HCT116 (cell line): ENCODE measurements at regions not wholly inside any gene's neighbourhood (a gene's known extent, or its start where the extent isn't known, plus 50 kb on each side); places are given as distances from the start of the nearest gene placed in this dataset.

ENCODE experiments used
- ATAC-seq: fragments of 200-7000 bp; cut with Tn5 transposase; 2 replicates; pipeline ENCODE4 v1.9.1; 2020; ENCODE audit warnings: mild to moderate bottlenecking, moderate library complexity
- BruUV-seq: library from RNA; stranded (reverse); fragments of 400-500 nt; replicated peaks from 2 replicates; lab custom pipeline; 2021; lab: Mats Ljungman, UMichigan
- CTCF ChIA-PET: fragments of 300-600 bp; sonication (Branson Sonifier 250); formaldehyde crosslinking; loops from one replicate; lab custom pipeline; 2021; ENCODE audit warnings: antibody characterized with exemption; lab: Charles Lee
- POLR2A ChIA-PET: fragments of 300-600, 350-600 bp; sonication (Branson Sonifier 250); formaldehyde crosslinking; loops from one replicate; lab custom pipeline; 2021; ENCODE audit warnings: antibody characterized with exemption; lab: Charles Lee
- RAD21 ChIA-PET, 2 experiments: fragments of 300-600 bp; sonication (Branson Sonifier 250); formaldehyde crosslinking; loops; one replicate each; lab custom pipeline; 2023; ENCODE audit warnings: low total read pairs in 2 of 2; ENCODE audit not compliant: uncharacterized antibody in 2 of 2, unreplicated experiment in 2 of 2, low non-redundant PET in 1 of 2; lab: Charles Lee
- DNase-seq: peaks from one replicate; pipeline ENCODE4 v3.0.0-alpha.2; 2010; ENCODE audit warnings: low read depth, low spot score
- H2AFZ ChIP-seq: fragments of 200-600 bp; shearing (Covaris generic), sonication (generic); 2 replicates; pipeline ENCODE4 v1.6.1; 2017; ENCODE audit warnings: low read depth, mixed run types, mixed read lengths, antibody characterized with exemption, low read length; ENCODE audit not compliant: poor library complexity, severe bottlenecking
- H3K27ac ChIP-seq: 2 replicates; pipeline ENCODE4 v1.5.1; 2012; ENCODE audit warnings: low read depth, low read length
- H3K27me3 ChIP-seq: fragments of 200-600 bp; sonication (generic); 2 replicates; pipeline ENCODE4 v1.6.1; 2016; ENCODE audit warnings: mixed run types, low read length, mixed read lengths; ENCODE audit not compliant: insufficient read depth
- H3K36me3 ChIP-seq, 2 experiments: fragments of 200-500 bp in 1 of 2; fragments of 200-600 bp in 1 of 2; sonication (Bioruptor generic) in 1 of 2; sonication (generic) in 1 of 2; 2 replicates each; pipeline versions ENCODE4 v1.5.1 to v1.6.1; 2014 to 2016; ENCODE audit warnings: low read length in 2 of 2, inconsistent platforms in 1 of 2, mixed read lengths in 1 of 2, mixed run types in 1 of 2; ENCODE audit not compliant: insufficient read depth in 2 of 2, control insufficient read depth in 1 of 2
- H3K4me1 ChIP-seq, 2 experiments: fragments of 200-600 bp in 1 of 2; sonication (generic) in 1 of 2; 2 replicates each; pipeline versions ENCODE4 v1.5.1 to v1.6.1; 2012 to 2017; ENCODE audit warnings: low read length in 2 of 2, inconsistent platforms in 1 of 2, mild to moderate bottlenecking in 1 of 2, mixed read lengths in 1 of 2, mixed run types in 1 of 2, moderate library complexity in 1 of 2; ENCODE audit not compliant: insufficient read depth in 2 of 2, control insufficient read depth in 1 of 2
- H3K4me2 ChIP-seq: fragments of 200-600 bp; sonication (generic); 2 replicates; pipeline ENCODE4 v1.6.1; 2017; ENCODE audit warnings: mixed run types, low read length, mixed read lengths
- H3K4me3 ChIP-seq, 2 experiments: fragments of 200-600 bp in 1 of 2; sonication (generic) in 1 of 2; replicated peaks in 1 of 2; 2 replicates each; pipeline ENCODE4 v1.5.1; 2011 to 2016; ENCODE audit warnings: low read length in 2 of 2, control low read depth in 1 of 2, low read depth in 1 of 2, mild to moderate bottlenecking in 1 of 2, mixed read lengths in 1 of 2, mixed run types in 1 of 2
- H3K79me2 ChIP-seq: fragments of 200-600 bp; sonication (generic); 2 replicates; pipeline ENCODE4 v1.6.1; 2017; ENCODE audit warnings: mild to moderate bottlenecking, mixed run types, low read length, moderate library complexity, mixed read lengths; ENCODE audit not compliant: insufficient read depth
- H3K9ac ChIP-seq: fragments of 200-600 bp; sonication (generic); 2 replicates; pipeline ENCODE4 v1.6.1; 2016; ENCODE audit warnings: low read length, mixed read lengths
- H3K9me2 ChIP-seq: fragments of 200-600 bp; sonication (generic), shearing (Covaris generic); 2 replicates; pipeline ENCODE4 v1.6.1; 2017; ENCODE audit warnings: mixed run types, mild to moderate bottlenecking, moderate library complexity; ENCODE audit not compliant: insufficient read depth
- H3K9me3 ChIP-seq, 2 experiments: fragments of 200-500 bp in 1 of 2; fragments of 200-600 bp in 1 of 2; sonication (Bioruptor generic) in 1 of 2; sonication (generic) in 1 of 2; 2 replicates each; pipeline ENCODE4 v1.6.1; 2014 to 2017; ENCODE audit warnings: low read length in 2 of 2, mixed read lengths in 2 of 2, inconsistent platforms in 1 of 2, low read depth in 1 of 2, mild to moderate bottlenecking in 1 of 2, mixed run types in 1 of 2, moderate library complexity in 1 of 2; ENCODE audit not compliant: control insufficient read depth in 1 of 2, insufficient read depth in 1 of 2
- H4K20me1 ChIP-seq: fragments of 200-600 bp; sonication (generic), shearing (Covaris generic); 2 replicates; pipeline ENCODE4 v1.6.1; 2017; ENCODE audit warnings: mixed run types, mild to moderate bottlenecking, moderate library complexity; ENCODE audit not compliant: insufficient read depth
- CBX3 ChIP-seq: IDR thresholded peaks from 2 replicates; pipeline ENCODE4 v1.6.1; 2012; ENCODE audit warnings: low read depth
- CEBPB ChIP-seq: IDR thresholded peaks from 2 replicates; pipeline ENCODE4 v1.6.1; 2012; ENCODE audit warnings: low read depth
- CTCF ChIP-seq, 3 experiments: fragments of 200-600 bp in 1 of 3; sonication (generic) in 1 of 3; IDR thresholded peaks in 2 of 3; conservative IDR thresholded peaks in 1 of 3; 2 replicates each; pipeline ENCODE4 v1.5.1; 2012 to 2017; ENCODE audit warnings: low read depth in 2 of 3, low read length in 2 of 3, antibody characterized with exemption in 1 of 3, borderline replicate concordance in 1 of 3, control low read depth in 1 of 3, mild to moderate bottlenecking in 1 of 3, mixed read lengths in 1 of 3, mixed run types in 1 of 3, moderate library complexity in 1 of 3; ENCODE audit not compliant: insufficient read depth in 1 of 3
- EGR1 ChIP-seq: IDR thresholded peaks from 2 replicates; pipeline ENCODE4 v1.6.1; 2012; ENCODE audit warnings: low read depth
- ELF1 ChIP-seq: IDR thresholded peaks from 2 replicates; pipeline ENCODE4 v1.6.1; 2012; ENCODE audit warnings: low read depth, borderline replicate concordance
- EZH2 ChIP-seq: fragments of 200-600 bp; sonication (generic); IDR thresholded peaks from 2 replicates; pipeline ENCODE4 v1.6.1; 2017; ENCODE audit warnings: antibody characterized with exemption, mixed run types
- FOSL1 ChIP-seq: IDR thresholded peaks from 2 replicates; pipeline ENCODE4 v1.6.1; 2012; ENCODE audit warnings: low read depth
- JUND ChIP-seq: IDR thresholded peaks from 2 replicates; pipeline ENCODE4 v1.6.1; 2012
- MAX ChIP-seq: IDR thresholded peaks from 2 replicates; pipeline ENCODE4 v1.6.1; 2012
- POLR2AphosphoS5 ChIP-seq: IDR thresholded peaks from 2 replicates; pipeline ENCODE4 v1.6.1; 2011; ENCODE audit warnings: mild to moderate bottlenecking, low read depth, low read length, moderate library complexity
- RAD21 ChIP-seq: IDR thresholded peaks from 2 replicates; pipeline ENCODE4 v1.6.1; 2012; ENCODE audit warnings: low read depth, mild to moderate bottlenecking
- SIN3A ChIP-seq: IDR thresholded peaks from 2 replicates; pipeline ENCODE4 v1.6.1; 2012; ENCODE audit warnings: low read depth
- SP1 ChIP-seq: IDR thresholded peaks from 2 replicates; pipeline ENCODE4 v1.6.1; 2012; ENCODE audit warnings: low read depth
- SRF ChIP-seq: IDR thresholded peaks from 2 replicates; pipeline ENCODE4 v1.6.1; 2012; ENCODE audit warnings: low read depth
- TCF7L2 ChIP-seq: IDR thresholded peaks from 2 replicates; pipeline ENCODE4 v1.7.0; 2011; ENCODE audit warnings: borderline replicate concordance, inconsistent platforms; ENCODE audit not compliant: insufficient read depth, insufficient read length; ENCODE audit errors: extremely low read depth
- YY1 ChIP-seq: IDR thresholded peaks from 2 replicates; pipeline ENCODE4 v1.6.1; 2011; ENCODE audit warnings: low read length, low read depth, moderate library complexity, mild to moderate bottlenecking; ENCODE audit not compliant: insufficient replicate concordance; ENCODE audit errors: extremely low read depth
- ZFX ChIP-seq: fragments of 450-650 bp; IDR thresholded peaks from 2 replicates; pipeline ENCODE4 v1.6.1; 2017
- ZNF274 ChIP-seq: fragments of 200-500 bp; sonication (Bioruptor generic); IDR thresholded peaks from 2 replicates; pipeline ENCODE4 v1.6.1; 2014; ENCODE audit warnings: mild to moderate bottlenecking, low read depth, low read length, inconsistent platforms
- intact Hi-C: fragments of 100-400 bp; cut with micrococcal nuclease; formaldehyde crosslinking; loops from 2 replicates; pipeline ENCODE4 v1.10.0; 2022
- TF ChIP-seq, protein P1 (sequence below): IDR thresholded peaks from 2 replicates; pipeline ENCODE4 v1.6.1; 2011; ENCODE audit warnings: mild to moderate bottlenecking, low read length, moderate library complexity; ENCODE audit not compliant: insufficient replicate concordance; ENCODE audit errors: extremely low read depth
- TF ChIP-seq, protein P2 (sequence below): IDR thresholded peaks from 2 replicates; pipeline ENCODE4 v1.6.1; 2012

DNA sequence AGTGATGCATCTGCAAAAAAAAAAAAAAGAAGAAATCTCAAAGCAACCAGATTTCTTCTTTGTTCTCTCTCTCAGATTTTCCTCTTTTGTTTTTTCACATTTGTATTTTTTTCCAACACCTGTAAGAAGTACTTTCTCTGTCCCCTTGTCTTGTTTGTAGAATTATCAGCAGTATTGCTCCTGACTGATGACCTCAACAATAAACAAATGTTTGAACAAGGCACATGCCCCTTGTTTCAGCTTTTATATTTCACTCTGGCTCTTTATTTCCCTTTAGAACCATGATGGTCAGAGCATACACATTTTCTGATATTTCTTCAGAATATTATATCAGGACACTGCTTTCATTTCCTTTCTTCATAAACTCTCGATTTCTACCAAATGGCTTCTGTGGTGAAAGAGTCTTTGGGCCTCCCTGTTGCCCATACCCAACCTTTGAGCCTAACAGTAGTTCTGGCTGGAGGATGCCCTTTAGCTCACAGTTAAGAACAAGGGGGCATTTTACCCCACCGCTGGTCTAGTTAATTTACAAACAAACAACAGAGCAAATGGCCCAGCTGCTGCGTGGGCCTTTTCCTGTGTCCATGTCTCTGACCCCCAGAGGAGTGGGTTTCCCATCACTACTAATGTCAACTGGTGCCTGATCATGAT is 142.5 kb upstream of the SMAD1 start (continued):
- TF ChIP-seq TCF7L2 = no peak
- no peak for TF ChIP-seq CTCF (IDR thresholded peaks at IDR 0.05 in 2 of 3, conservative IDR thresholded peaks at IDR 0.05 in 1 of 3; ENCODE audit: borderline replicate concordance in 1 of 3, insufficient read depth in 1 of 3, low read depth in 2 of 3, low read length in 2 of 3)
- no peak for TF ChIP-seq CBX3
- no peak for TF ChIP-seq CEBPB

DNA sequence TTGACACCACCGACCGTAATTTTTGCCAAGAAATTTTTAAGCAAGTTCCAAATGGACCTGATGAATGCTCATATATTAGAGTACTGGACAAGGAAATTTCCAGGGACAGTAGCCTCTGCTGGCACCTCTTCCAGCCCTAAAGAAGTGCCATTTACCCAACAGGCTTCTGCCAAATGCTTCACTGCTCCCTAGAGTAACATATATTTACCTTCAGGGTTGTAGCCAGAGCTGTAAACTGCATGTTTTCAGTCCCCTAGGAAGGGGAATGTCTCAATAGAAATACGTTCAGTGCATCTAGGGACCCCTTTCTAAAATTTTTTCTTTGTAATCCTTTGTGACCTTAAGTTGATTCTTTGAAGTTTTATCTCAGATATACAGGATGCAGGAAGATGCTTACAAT is 143.1 kb upstream of the SMAD1 start:
- H4K20me1 ChIP-seq = no peaks in the 10 kb centered on the region
- H3K27ac ChIP-seq = no peak overlapping the region
- no peaks in the 10 kb centered on the region for H3K79me2 ChIP-seq
- ChIA-PET RAD21 (no interaction called here), CTCF (no interaction called here), POLR2A (no interaction called here)
- H3K9ac ChIP-seq = no peak overlapping the region
- H3K4me2 ChIP-seq = no peak overlapping the region
- DNase-seq = no peak
- no peaks in the 10 kb centered on the region for H3K4me1 ChIP-seq
- H3K9me3 ChIP-seq = no peaks in the 10 kb centered on the region
- no peaks in the 10 kb centered on the region for H3K36me3 ChIP-seq
- BruUV-seq = no TSS peak
- H3K27me3 ChIP-seq = no peaks in the 10 kb centered on the region
- no peak for ATAC-seq
- intact Hi-C loops = no loop called here
- H3K9me2 ChIP-seq = no peaks in the 10 kb centered on the region
- H2AFZ ChIP-seq = no peak overlapping the region
- H3K4me3 ChIP-seq = no peak overlapping the region
- no peak for TF ChIP-seq YY1
- no peak for TF ChIP-seq SP1
- TF ChIP-seq ELF1 = no peak
- TF ChIP-seq SIN3A = no peak
- TF ChIP-seq, protein P1, sequence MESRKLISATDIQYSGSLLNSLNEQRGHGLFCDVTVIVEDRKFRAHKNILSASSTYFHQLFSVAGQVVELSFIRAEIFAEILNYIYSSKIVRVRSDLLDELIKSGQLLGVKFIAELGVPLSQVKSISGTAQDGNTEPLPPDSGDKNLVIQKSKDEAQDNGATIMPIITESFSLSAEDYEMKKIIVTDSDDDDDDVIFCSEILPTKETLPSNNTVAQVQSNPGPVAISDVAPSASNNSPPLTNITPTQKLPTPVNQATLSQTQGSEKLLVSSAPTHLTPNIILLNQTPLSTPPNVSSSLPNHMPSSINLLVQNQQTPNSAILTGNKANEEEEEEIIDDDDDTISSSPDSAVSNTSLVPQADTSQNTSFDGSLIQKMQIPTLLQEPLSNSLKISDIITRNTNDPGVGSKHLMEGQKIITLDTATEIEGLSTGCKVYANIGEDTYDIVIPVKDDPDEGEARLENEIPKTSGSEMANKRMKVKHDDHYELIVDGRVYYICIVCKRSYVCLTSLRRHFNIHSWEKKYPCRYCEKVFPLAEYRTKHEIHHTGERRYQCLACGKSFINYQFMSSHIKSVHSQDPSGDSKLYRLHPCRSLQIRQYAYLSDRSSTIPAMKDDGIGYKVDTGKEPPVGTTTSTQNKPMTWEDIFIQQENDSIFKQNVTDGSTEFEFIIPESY = no peak
- no peak for TF ChIP-seq ZNF274
- TF ChIP-seq EGR1 = no peak
- TF ChIP-seq FOSL1 = no peak
- TF ChIP-seq RAD21 = no peak
- no peak for TF ChIP-seq JUND
- TF ChIP-seq POLR2AphosphoS5 = no peak
- TF ChIP-seq, protein P2, sequence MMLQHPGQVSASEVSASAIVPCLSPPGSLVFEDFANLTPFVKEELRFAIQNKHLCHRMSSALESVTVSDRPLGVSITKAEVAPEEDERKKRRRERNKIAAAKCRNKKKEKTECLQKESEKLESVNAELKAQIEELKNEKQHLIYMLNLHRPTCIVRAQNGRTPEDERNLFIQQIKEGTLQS = no peak
- no peak for TF ChIP-seq CEBPB
- no peak for TF ChIP-seq EZH2
- no peak for TF ChIP-seq MAX
- TF ChIP-seq ZFX = no peak
- no peak for TF ChIP-seq SRF
